ENCODE measurements at regions not wholly inside any gene's neighbourhood (a gene's known extent, or its start where the extent isn't known, plus 50 kb on each side); places are given as distances from the start of the nearest gene placed in this dataset.
A peak's percentile ranks its signal among the peaks of the same experiment; 100 is the strongest.

DNA sequence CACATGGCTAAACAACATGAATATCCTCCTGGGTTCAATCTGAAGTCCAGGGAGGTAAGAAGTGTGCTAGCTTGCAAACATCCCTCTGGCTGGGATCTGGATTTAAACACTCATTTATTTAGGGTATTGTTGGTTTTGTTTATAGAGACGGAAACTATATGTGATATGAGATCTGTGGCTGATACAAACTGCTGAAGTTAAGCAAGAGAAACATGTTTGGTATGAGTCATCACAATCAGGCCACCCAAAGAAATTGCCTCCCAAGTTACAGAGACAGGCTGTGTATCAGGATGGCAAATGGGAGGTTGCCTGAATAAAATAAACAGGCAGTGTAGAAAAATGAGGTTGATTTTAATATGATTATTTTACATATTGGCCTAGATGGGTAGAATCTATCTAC lies 562.1 kb downstream of the IGSF11 start:
- DNase-seq, result no peak

DNA sequence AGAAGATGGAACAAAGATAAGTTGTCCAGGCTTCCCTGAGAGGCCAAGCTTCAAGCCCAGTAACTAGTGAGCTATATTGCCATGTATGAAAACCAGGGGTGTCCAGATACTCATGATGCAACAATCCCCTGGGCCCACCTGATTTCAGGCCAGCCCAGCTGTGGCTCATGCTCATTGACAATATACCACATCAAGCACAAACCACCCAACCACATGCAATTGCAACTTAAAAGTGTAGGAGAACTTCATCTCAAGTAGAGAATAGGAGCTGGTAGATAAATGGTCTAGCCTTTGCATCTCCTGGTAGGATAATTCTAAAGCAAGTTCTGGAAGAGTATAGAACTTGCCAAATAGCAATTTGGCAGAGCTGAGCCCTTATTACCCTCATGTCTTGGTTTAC lies 561.3 kb downstream of the IGSF11 start:
- no peak for DNase-seq

DNA sequence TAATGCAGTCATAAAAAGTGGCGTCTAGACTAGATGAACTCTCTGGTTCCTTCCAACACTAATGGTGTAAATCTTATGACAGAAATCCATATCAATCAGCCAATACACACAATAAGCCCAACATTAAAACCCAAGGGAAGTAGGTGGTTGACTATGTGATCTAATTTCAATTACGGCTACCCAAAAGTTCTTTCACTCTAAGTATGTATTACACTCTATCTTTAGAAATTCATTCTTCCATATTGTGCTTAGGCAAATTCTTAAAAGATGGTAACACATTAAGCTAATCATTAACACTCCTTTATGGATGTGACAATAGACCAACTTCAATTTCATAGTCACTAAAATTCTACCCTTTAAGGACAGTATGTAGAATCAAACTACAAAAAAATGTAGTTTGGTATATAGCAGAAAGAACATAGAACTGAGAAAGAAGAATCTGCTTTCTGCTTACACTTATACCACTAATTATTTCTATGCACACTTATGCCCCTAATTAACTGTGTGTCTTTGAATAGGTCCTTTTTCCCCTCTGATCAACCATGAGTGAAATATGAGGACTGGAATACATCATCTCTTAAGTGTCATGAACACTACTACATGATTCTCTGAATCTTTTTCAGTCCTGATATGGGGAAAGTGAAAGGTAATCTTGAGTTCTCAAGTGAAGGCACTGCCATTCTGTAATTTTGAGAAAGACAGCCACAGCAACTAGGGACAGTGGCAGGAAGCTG lies 557.6 kb downstream of the IGSF11 start:
- DNase-seq, result no peak

DNA sequence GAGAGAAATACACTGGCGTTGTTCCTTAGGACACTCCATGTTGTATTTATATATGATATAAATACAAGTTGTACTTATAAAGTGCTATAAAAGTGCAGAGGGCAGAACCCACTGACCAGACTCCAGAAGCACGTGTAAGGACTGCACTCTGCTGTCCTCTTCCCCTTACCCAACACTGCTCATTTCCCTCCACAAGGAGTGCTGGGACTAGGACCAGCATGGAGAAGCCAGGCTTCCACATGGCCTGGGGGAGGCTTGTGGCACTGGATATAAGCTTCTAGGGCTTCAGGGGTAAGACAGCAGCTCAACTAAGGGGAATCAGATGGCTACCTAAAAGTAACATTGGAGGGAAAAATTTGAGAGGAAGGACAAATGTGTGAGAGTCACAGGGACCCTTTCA lies 556.9 kb downstream of the IGSF11 start:
- DNase-seq, result no peak

DNA sequence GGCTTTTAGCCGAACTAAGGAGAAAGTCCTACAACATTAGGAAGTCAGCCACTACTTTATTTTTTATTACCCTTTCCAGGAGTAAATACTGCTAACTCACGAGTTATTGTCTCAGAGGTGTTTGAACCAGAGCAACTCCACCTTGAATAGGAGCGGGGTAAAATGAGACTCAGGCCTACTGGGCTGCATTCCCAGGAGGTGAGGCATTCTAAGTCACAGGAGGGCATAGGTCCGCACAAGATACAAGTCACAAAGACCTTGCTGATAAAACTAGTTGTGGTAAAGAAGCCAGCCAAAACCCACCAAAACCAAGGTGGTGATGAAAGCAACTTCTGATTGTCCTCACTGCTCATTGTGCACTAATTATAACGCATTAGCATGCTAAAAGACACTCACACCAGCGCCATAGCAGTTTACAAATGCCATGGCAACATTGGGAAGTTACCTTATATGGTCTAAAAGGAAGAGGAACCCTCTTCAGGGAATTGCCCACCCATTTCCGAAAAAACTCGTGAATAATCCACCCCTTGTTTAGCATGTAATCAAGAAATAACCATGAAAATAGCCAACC lies 555.9 kb downstream of the IGSF11 start:
- DNase-seq, result no peak

DNA sequence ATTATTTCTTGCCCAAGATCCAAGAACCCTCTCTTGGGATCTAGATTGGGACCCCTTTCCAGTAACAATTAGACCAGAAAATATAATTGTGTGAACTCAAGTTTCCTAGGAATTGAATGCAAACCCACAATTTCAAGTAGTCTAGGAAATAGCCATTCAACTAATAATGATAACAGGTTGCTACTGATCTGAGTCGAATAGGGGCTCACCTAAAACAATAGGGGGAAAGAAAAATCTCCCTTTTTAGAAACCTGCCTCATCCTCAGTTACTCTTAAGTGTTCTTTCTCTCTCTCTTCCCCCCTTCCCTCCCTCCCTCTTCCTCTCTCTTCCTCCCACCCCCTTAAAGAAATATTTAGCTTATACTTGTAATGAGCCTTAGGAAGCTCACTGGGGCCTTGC lies 555.3 kb downstream of the IGSF11 start:
- no peak for DNase-seq

DNA sequence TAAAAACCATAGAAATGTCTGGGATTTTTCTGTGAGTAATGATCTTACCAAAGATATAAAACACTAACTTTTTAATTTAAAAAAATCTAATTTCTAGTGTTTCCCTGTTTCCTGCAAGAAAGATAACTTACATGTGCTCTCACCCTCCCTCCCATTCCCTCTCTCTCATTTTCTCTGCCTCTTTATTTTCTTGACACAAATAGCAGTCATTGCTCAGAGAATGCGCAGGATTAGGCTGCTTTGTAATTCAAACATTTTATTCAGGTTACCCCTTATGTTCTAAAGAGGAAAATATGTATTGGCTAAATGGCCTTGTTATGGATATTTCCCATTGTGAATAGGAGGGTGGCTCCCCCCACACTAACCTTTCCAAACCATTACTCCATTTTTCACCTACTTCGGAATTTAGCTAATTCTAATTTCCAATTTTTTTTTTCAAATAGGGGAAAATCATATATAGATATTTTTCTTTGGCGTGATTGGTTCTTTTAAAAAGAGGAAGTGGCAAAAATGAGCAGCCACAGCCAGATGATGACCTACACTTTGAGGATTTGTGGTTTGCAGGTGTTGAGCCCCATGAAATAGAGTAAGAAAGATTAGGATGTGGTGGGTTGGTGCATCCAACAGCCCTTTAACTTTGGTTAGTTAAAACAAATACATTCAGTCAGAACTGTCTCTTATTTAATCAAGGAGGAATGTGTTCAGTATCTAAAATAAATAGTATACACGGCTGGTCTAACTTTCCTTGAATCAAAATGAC lies 554.4 kb downstream of the IGSF11 start:
- no peak for DNase-seq

DNA sequence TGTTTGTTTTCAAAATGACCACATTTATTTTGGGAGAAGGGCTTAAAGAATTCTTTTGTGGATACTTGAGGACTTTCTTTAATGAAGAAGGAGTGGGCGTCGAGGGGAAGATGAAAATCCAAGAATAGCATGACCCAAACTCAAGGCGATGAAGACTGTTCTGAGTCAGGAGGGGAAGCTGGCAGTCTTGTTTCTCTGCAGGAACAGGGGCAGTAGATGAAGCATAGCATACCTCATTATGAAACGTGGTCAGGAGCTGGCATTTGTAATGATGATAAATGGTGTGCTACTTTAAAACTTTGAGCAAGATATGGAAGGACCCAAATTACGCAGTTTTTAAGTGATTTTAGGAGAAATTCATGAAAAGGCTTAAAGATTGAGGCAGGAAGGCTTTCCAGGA lies 549.0 kb downstream of the IGSF11 start:
- DNase-seq, result no peak

DNA sequence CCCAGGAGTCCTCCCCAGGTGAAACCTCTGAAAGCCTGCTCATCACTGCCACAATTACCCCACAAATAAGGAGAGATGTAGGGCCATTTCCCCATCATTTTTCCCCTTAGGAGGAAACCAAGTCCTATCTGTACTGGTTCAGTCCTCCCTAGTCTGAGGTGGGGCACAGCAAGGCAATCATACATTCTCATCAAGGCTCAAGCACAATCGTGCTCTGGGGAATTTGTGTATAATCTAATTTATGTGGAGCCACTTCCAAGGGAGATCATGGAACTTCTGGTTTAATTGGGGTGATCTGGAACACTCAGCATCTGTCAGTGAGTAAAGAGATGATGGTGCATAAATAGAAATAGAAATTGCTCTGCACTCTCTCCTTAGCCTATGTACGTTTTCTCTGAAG lies 546.9 kb downstream of the IGSF11 start:
- no peak for DNase-seq

DNA sequence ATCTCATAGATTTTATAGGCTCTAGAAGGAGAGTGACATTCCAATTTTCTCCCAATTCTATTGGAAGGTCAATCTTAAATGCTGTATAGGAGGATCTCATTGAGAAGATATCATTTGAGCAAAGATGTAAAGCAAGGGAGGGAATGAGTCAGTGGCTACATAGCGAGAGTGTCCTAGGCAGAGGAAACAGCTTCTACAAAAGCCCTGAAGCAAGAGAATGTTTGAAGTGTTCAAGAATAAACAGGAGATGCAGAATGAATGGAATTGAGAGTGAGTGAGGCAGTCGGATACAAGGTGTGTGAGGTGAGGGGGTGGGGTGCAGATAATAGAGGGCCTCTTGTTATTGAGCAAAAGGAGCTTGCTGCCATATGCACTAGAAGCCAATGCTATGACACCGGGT lies 545.9 kb downstream of the IGSF11 start:
- no peak for DNase-seq

DNA sequence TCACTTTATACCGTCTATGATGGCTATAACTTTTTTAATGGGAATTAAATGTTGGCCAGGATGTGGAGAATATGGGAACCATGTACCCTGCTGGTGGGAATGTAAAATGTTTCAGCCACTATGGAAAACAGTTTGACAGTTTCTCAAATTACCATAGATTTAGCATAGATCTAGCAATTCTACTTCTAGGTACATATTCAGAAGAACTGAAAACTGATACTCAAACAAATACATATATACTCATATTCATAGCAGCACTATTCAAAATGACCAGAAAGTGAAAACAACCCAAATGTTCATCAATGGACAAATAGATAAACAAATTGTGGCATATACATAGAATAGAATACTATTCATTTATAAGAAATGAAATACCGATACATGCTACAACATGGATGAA lies 539.4 kb downstream of the IGSF11 start:
- no peak for DNase-seq

DNA sequence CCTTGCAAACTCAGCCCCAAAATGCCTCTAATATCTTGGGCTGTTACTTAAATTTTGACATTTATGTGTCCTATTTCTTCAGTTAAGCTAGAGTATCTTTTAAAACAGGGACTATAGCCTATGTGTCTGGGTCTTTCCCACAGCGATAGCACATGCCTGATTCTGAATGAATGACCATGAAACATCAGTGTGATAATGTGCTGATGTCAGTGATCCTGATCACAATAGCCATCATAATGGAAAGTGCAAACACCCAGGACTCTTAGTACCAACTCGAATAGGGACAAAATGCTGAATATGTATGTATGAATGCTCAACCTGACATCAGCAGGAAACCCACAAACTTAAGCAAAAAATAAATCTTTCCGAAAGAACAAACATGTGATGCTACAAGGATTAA lies 537.4 kb downstream of the IGSF11 start:
- no peak for DNase-seq

DNA sequence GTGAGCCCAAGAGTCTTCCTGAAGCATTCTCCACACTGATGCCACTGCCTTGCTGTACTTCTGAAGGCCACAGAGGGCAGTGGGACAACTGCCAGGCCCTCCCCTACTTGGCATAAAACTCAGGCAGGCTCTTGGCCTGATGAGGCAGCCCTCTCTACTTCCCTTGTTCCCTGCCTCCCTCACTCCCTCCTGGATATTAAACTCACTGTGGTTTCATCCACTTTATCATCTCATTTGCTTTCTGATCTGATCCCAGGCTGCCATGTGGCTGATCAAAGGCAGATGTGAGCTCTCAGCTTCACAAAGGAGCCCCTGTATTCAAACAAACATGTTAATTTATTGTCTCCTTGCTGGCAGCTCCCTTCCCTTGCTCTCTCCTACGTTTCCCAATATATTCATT lies 533.5 kb downstream of the IGSF11 start:
- peak; percentile 58 for DNase-seq

DNA sequence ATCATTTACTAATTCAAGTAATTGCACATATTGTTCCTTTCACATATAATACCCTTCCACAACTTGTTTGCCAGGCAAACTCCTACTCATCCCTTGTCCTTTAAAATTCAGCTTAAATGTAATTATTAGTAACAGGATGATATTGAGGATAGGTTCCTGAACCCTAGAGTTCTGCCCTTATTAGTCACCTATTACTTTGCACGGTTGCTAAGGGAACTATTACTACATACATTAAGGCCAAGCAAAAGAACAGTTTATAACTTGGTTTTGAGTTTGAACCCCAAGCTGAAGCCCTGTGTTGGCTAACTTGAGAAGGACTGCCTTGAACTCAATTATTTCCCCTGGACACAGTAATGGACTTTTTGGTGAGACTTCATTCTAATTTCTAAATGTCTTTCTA lies 529.7 kb downstream of the IGSF11 start:
- no peak for DNase-seq

DNA sequence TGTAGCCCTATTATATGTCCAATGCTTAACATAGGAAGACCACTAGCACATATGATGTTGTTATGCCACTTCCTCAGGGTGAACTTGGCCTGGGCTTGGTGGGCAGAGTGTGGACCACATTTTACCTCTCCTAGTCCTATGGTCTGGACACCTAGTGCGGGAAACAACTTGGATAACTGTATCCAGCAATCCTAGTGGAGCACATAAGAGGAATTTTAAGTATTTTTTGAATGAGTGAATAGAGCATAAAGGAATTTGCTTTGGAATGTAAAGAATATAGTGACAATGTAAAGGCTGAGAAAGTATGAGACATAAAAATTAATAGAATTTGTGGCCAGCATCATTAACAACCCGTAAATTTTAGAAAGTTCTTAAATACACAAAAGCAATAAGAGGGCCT lies 528.9 kb downstream of the IGSF11 start:
- no peak for DNase-seq

DNA sequence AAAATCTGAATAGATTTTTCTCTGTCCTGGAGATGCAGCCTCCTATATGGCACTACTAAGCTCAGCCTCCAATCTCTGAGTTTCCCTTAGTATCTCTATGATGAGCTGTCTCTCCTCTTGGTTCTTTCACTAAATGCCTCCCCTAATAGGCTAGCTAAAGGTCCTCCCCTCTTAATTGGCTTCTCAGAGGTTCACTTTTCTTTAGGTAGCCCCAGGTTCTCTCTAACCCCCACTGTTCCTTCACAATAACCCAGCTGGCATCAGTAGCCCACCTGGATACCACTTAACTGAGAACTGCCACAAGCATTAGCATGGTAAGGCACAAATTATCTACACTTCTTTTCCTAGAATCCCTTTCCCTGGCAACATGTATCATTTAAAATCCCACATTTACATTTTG lies 523.2 kb downstream of the IGSF11 start:
- DNase-seq, result no peak

DNA sequence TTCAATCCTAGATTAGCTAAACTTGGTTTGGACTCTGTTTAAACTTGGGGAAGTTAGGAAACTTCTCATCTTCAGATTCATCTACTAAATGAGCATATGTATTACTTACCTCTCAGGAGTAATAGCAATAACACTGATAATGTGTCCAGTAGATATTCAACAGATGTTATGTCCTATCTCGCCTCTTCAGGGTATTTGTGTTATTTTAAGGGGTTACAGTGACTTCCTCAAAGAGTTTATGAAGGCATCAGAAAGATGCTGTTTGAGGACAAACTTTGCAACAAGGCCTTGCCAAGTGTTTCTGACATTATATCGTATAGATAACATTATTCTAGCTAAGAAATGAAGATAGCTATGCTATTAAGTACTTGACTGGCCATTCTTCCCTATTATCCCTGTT lies 522.3 kb downstream of the IGSF11 start:
- DNase-seq, result no peak

DNA sequence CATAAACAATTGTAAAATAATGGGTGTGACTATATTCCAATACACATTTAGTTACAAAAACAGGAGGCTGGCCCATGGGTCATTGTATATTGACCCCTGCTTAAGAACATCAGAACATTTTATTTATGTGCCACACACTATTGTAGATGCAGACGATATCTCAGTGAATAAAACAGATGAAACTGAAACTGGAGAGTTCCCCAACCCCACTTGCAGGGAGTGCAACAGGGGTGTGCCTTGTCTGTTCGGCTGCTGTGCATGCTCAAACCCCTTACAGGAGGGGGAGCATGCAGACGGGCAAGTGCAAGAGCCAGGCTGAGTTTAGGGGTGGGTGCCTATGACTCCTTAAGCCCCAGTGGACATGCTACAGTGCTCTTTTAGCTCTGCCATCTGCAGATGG lies 509.6 kb downstream of the IGSF11 start:
- no peak for DNase-seq

DNA sequence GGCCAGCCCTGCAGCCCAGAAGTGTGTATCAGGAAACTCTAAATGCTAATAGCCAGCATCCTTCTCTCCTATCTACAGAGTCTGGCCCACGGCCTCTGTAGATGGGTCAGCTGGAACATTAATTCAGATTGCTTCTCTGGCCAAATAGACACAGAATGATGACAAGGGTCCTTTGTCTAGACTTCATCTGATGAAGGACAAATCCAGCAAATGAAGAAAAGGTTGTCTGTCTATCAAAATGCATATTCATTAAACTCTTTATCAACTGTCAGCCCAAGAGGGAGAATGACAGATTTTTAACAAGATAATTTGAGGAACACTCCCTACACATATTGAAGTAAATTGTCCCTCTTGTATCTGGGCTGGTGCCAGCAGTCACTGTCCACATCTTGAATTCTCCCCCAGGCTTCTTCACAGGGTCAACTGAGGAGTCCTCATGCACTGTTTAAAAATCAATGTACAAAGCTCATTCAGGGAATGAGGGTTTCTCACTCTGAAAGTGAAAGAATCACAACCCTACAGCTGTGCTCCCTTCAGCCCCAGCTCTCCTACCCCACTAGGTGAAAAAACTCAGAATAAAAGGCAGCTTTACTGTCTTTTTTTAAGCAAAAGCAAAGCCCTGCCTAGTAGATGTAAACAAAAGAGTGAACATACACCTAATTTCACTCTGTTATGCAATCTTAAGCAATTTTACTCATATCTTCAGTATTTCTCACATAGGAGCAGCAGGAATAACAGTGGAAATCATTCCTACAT lies 507.7 kb downstream of the IGSF11 start:
- DNase-seq, result peak; percentile 10

DNA sequence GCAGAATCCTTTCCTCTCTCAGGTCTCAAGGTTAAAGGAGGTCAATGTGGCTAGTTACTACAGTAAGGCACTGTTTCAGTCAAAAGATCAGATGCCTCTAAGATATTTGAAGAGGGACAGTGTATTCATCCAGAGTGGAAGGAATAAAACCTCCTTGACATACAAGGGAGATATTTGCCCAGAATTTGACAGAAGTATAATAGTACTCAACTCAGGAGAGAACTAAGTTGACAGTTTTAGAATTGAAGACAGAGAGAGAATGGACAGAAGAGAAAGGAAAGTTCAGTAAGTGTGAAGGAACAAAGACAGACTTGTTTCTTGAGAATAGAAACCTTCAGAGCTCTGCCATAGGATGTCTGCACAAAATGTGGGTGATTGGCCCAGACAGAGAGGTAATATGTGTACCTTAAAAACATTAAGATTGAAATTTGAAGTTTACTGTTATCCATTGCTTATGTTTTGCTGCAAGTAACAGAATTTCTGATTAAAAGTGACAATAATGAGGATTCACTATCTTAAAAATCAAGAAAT lies 507.1 kb downstream of the IGSF11 start:
- DNase-seq, result no peak

DNA sequence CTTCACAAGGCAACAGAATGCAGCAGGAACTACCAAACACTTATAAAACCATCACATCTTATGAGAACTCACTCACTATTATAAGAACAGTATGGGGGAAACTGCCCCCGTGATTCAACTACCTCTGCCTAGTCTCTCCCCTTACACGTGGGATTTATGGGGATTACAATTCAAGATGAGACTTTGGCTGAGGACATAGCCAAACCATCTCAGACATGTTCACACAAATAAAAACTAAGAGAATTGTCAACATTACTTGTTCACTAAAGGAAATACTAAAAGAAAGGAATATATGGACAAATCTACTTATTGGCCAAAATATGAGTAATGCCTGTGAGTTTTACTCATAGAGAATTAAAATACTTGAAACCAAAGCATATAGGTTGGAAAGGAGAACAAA lies 505.1 kb downstream of the IGSF11 start:
- DNase-seq, result peak; percentile 15

DNA sequence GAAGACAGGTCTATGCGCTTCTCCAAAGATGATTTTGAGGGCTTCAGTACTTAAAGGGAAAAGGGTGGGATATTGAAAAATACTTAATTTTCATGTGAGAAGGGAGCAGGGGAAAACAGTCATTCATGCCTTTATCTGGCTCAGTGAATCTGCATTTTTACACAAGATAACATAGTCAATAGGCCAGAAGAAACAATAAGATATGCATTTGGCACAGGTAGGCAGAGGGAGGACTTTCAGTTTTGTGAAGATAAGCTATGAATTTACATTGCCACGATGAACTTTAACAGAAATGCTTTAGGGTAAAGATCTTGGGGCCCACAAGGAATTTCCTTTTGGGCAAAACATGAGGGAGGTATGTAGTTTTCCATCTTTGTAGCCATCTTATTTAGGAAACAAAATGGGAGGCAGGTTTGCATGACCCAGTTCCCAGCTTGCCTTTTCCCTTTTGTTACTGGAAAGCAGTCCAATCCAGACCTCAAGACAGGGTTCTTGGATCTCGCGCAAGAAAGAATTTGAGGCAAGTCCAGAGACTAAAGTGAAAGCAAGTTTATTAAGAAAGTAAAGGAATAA lies 504.2 kb downstream of the IGSF11 start:
- DNase-seq, result no peak

Data from tongue (tissue), 1 donor.